Neuronal stem cell (in vitro differentiated cells): ENCODE measurements at regions not wholly inside any gene's neighbourhood (a gene's known extent, or its start where the extent isn't known, plus 50 kb on each side); places are given as distances from the start of the nearest gene placed in this dataset.

ENCODE experiments used
- DNase-seq: peaks from one replicate; pipeline ENCODE4 v3.0.0-alpha.2; 2013; ENCODE audit warnings: low spot score
- H2AFZ ChIP-seq: one replicate; pipeline ENCODE4 v1.6.1; 2013; ENCODE audit warnings: mild to moderate bottlenecking, low read length, inconsistent platforms
- H2AK5ac ChIP-seq: 2 replicates; pipeline ENCODE4 v1.6.1; 2013; ENCODE audit warnings: low read depth, mild to moderate bottlenecking, inconsistent platforms, low read length, moderate library complexity, mixed read lengths
- H2BK120ac ChIP-seq: 2 replicates; pipeline ENCODE4 v1.6.1; 2013; ENCODE audit warnings: low read depth, mild to moderate bottlenecking, inconsistent platforms, low read length, moderate library complexity, mixed read lengths
- H2BK12ac ChIP-seq: one replicate; pipeline ENCODE4 v1.6.1; 2013; ENCODE audit warnings: low read length, inconsistent platforms
- H2BK15ac ChIP-seq: 2 replicates; pipeline ENCODE4 v1.6.1; 2013; ENCODE audit warnings: mild to moderate bottlenecking, low read length, inconsistent platforms, mixed read lengths
- H2BK5ac ChIP-seq: one replicate; pipeline ENCODE4 v1.6.1; 2013; ENCODE audit warnings: inconsistent platforms, mild to moderate bottlenecking, low read length, moderate library complexity
- H3K14ac ChIP-seq: one replicate; pipeline ENCODE4 v1.6.1; 2013; ENCODE audit warnings: low read length, inconsistent platforms
- H3K18ac ChIP-seq: 2 replicates; pipeline ENCODE4 v1.6.1; 2013; ENCODE audit warnings: low read length, inconsistent platforms
- H3K23ac ChIP-seq: 2 replicates; pipeline ENCODE4 v1.6.1; 2013; ENCODE audit warnings: low read depth, mild to moderate bottlenecking, mixed read lengths, low read length, inconsistent platforms; ENCODE audit not compliant: poor library complexity
- H3K27ac ChIP-seq: replicated peaks from 3 replicates; pipeline ENCODE4 v1.5.1; 2013; ENCODE audit warnings: low read length, inconsistent platforms
- H3K27me3 ChIP-seq, 3 experiments: 2 replicates each; pipeline ENCODE4 v1.6.1; 2013; ENCODE audit warnings: low read length in 3 of 3, mild to moderate bottlenecking in 2 of 3, inconsistent platforms in 1 of 3, low read depth in 1 of 3, mixed read lengths in 1 of 3, moderate library complexity in 1 of 3; ENCODE audit not compliant: control insufficient read depth in 3 of 3, insufficient read depth in 3 of 3
- H3K36me3 ChIP-seq, 2 donors: replicated peaks in 1 of 2; 2 replicates each; pipeline ENCODE4 v1.6.1; 2013; ENCODE audit warnings: low read length in 2 of 2; ENCODE audit not compliant: control insufficient read depth in 2 of 2, insufficient read depth in 2 of 2
- H3K4ac ChIP-seq: 2 replicates; pipeline ENCODE4 v1.6.1; 2013; ENCODE audit warnings: inconsistent platforms, mild to moderate bottlenecking, low read length, moderate library complexity
- H3K4me1 ChIP-seq, 2 donors: 1 replicate in 1 of 2; 2 replicates in 1 of 2; pipeline ENCODE4 v1.6.1; 2013; ENCODE audit warnings: low read length in 2 of 2, low read depth in 1 of 2; ENCODE audit not compliant: control insufficient read depth in 2 of 2, insufficient read depth in 1 of 2
- H3K4me2 ChIP-seq: one replicate; pipeline ENCODE4 v1.6.1; 2013; ENCODE audit warnings: mild to moderate bottlenecking, low read length, inconsistent platforms; ENCODE audit not compliant: insufficient read depth, poor library complexity, severe bottlenecking
- H3K4me3 ChIP-seq, 2 donors: 2 replicates each; pipeline ENCODE4 v1.5.1; 2013; ENCODE audit warnings: low read length in 2 of 2, mild to moderate bottlenecking in 2 of 2, inconsistent platforms in 1 of 2, moderate library complexity in 1 of 2
- H3K79me1 ChIP-seq: one replicate; pipeline ENCODE4 v1.6.1; 2013; ENCODE audit warnings: low read depth, mild to moderate bottlenecking, inconsistent platforms, low read length, moderate library complexity
- H3K9ac ChIP-seq: one replicate; pipeline ENCODE4 v1.6.1; 2013; ENCODE audit warnings: mild to moderate bottlenecking, low read depth, low read length, inconsistent platforms; ENCODE audit not compliant: poor library complexity
- H3K9me3 ChIP-seq, 2 donors: replicated peaks in 1 of 2; 2 replicates each; pipeline versions ENCODE3 to v1.6.1; 2013; ENCODE audit warnings: low read length in 2 of 2, mild to moderate bottlenecking in 2 of 2, inconsistent platforms in 1 of 2, low read depth in 1 of 2, mixed read lengths in 1 of 2, moderate library complexity in 1 of 2; ENCODE audit not compliant: control insufficient read depth in 2 of 2, insufficient read depth in 1 of 2
- H4K8ac ChIP-seq: one replicate; pipeline ENCODE4 v1.6.1; 2013; ENCODE audit warnings: low read depth, mild to moderate bottlenecking, inconsistent platforms, low read length, moderate library complexity
- H4K91ac ChIP-seq: one replicate; pipeline ENCODE4 v1.6.1; 2013; ENCODE audit warnings: low read length, low read depth, mild to moderate bottlenecking, inconsistent platforms; ENCODE audit not compliant: poor library complexity
- WGBS, 2 donors: extraction: QIAGEN DNeasy Blood & Tissue Kit; methylation state at CpG; one replicate each; pipeline ENCODE4 v1.1.7; 2013; ENCODE audit warnings: missing lambda C conversion rate in 2 of 2, mixed read lengths in 1 of 2; ENCODE audit not compliant: insufficient read length in 2 of 2, insufficient replicate concordance in 1 of 2; ENCODE audit errors: extremely low coverage in 2 of 2; 5-methylcytosine and 5-hydroxymethylcytosine counted together

DNA sequence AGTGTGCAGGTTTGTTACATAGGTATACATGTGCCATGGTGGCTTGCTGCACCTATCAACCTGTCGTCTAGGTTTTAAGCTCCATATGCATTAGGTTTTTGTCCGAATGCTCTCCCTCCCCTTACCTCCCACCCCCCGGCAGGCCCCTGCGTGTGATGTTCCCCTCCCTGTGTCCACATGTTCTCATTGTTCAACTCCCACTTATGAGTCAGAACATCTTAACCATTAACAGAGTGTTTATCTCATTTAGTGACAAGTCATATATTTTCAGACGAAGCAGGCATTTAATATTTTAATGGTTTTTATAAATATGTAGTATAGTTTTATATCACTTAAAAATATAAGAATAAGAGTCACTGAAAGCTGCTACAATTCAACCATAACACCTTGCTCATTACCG lies 780.5 kb upstream of the ARGLU1 start:
- Histone ChIP-seq H3K9me3 (no peaks in the 10 kb centered on the region), H2AK5ac (no peak overlapping the region), H3K27ac (no peak overlapping the region), H2BK15ac (no peak overlapping the region), H2AFZ (no peak overlapping the region), H2BK120ac (no peak overlapping the region), H3K4me2 (no peak overlapping the region), H3K79me1 (no peaks in the 10 kb centered on the region), H3K27me3 (no peaks in the 10 kb centered on the region), H3K36me3 (no peaks in the 10 kb centered on the region), H3K4ac (no peak overlapping the region), H2BK12ac (no peak overlapping the region), H2BK5ac (no peak overlapping the region), H3K23ac (no peak overlapping the region), H4K91ac (no peak overlapping the region), H3K4me1 (no peaks in the 10 kb centered on the region), H3K14ac (no peak overlapping the region), H3K4me3 (no peak overlapping the region), H3K9ac (no peak overlapping the region), H3K18ac (no peak overlapping the region), H4K8ac (no peak overlapping the region)
- WGBS, 2 donors, result no CpG with 5 or more reads among the region's 6 CpGs
- no peak for DNase-seq

GRCh38 chr13:107347641-107348369 lies 779.9 kb upstream of the ARGLU1 start:
- no peak overlapping the region for H2AK5ac ChIP-seq
- no peak overlapping the region for H3K4ac ChIP-seq
- no CpG with 5 or more reads among the region's 14 CpGs for WGBS, 2 donors
- no peaks in the 10 kb centered on the region for H3K4me1 ChIP-seq
- H3K18ac ChIP-seq, result no peak overlapping the region
- H3K14ac ChIP-seq, result no peak overlapping the region
- no peak overlapping the region for H2BK120ac ChIP-seq
- no peak overlapping the region for H3K23ac ChIP-seq
- H3K9ac ChIP-seq, result no peak overlapping the region
- H3K27me3 ChIP-seq, result no peaks in the 10 kb centered on the region
- H2BK5ac ChIP-seq, result no peak overlapping the region
- no peak for DNase-seq
- H3K4me3 ChIP-seq, result no peak overlapping the region
- no peak overlapping the region for H2BK12ac ChIP-seq
- no peaks in the 10 kb centered on the region for H3K9me3 ChIP-seq
- H3K79me1 ChIP-seq, result no peaks in the 10 kb centered on the region
- no peak overlapping the region for H3K4me2 ChIP-seq
- no peak overlapping the region for H3K27ac ChIP-seq
- H2BK15ac ChIP-seq, result no peak overlapping the region
- no peaks in the 10 kb centered on the region for H3K36me3 ChIP-seq
- H2AFZ ChIP-seq, result no peak overlapping the region
- H4K91ac ChIP-seq, result no peak overlapping the region
- H4K8ac ChIP-seq, result no peak overlapping the region

GRCh38 chr13:107342747-107343146 lies 774.8 kb upstream of the ARGLU1 start:
- no peak overlapping the region for H2AFZ ChIP-seq
- H3K27me3 ChIP-seq, result no peaks in the 10 kb centered on the region
- H3K27ac ChIP-seq, result no peak overlapping the region
- H4K8ac ChIP-seq, result no peak overlapping the region
- no peak overlapping the region for H3K23ac ChIP-seq
- H3K18ac ChIP-seq, result no peak overlapping the region
- no peak overlapping the region for H3K4ac ChIP-seq
- no peak overlapping the region for H3K14ac ChIP-seq
- DNase-seq, result no peak
- no peaks in the 10 kb centered on the region for H3K79me1 ChIP-seq
- H3K4me1 ChIP-seq, result no peaks in the 10 kb centered on the region
- no peaks in the 10 kb centered on the region for H3K36me3 ChIP-seq
- no peak overlapping the region for H2BK120ac ChIP-seq
- H3K4me3 ChIP-seq, result no peak overlapping the region
- H2BK5ac ChIP-seq, result no peak overlapping the region
- no peak overlapping the region for H3K9ac ChIP-seq
- no peaks in the 10 kb centered on the region for H3K9me3 ChIP-seq
- no peak overlapping the region for H4K91ac ChIP-seq
- no peak overlapping the region for H2AK5ac ChIP-seq
- WGBS, 2 donors, result no CpG with 5 or more reads among the region's 3 CpGs
- no peak overlapping the region for H2BK12ac ChIP-seq
- H2BK15ac ChIP-seq, result no peak overlapping the region
- H3K4me2 ChIP-seq, result no peak overlapping the region

GRCh38 chr13:107339209-107339608 lies 771.3 kb upstream of the ARGLU1 start:
- H2AFZ ChIP-seq, result no peak overlapping the region
- H2BK120ac ChIP-seq, result no peak overlapping the region
- H3K9me3 ChIP-seq, result no peaks in the 10 kb centered on the region
- H2BK5ac ChIP-seq, result no peak overlapping the region
- H3K4me1 ChIP-seq, result no peaks in the 10 kb centered on the region
- H3K18ac ChIP-seq, result no peak overlapping the region
- no peak overlapping the region for H4K8ac ChIP-seq
- H3K27ac ChIP-seq, result no peak overlapping the region
- H3K79me1 ChIP-seq, result no peaks in the 10 kb centered on the region
- DNase-seq, result no peak
- H3K4me3 ChIP-seq, result no peak overlapping the region
- no peak overlapping the region for H2BK15ac ChIP-seq
- H3K36me3 ChIP-seq, result no peaks in the 10 kb centered on the region
- H3K27me3 ChIP-seq, result no peaks in the 10 kb centered on the region
- H3K9ac ChIP-seq, result no peak overlapping the region
- no peak overlapping the region for H4K91ac ChIP-seq
- no peak overlapping the region for H2BK12ac ChIP-seq
- no peak overlapping the region for H2AK5ac ChIP-seq
- H3K4me2 ChIP-seq, result no peak overlapping the region
- no peak overlapping the region for H3K23ac ChIP-seq
- H3K14ac ChIP-seq, result no peak overlapping the region
- no peak overlapping the region for H3K4ac ChIP-seq
- WGBS, 2 donors, result no CpG with 5 or more reads among the region's 4 CpGs
